ENCODE measurements at regions not wholly inside any gene's neighbourhood (a gene's known extent, or its start where the extent isn't known, plus 50 kb on each side); places are given as distances from the start of the nearest gene placed in this dataset.

DNA sequence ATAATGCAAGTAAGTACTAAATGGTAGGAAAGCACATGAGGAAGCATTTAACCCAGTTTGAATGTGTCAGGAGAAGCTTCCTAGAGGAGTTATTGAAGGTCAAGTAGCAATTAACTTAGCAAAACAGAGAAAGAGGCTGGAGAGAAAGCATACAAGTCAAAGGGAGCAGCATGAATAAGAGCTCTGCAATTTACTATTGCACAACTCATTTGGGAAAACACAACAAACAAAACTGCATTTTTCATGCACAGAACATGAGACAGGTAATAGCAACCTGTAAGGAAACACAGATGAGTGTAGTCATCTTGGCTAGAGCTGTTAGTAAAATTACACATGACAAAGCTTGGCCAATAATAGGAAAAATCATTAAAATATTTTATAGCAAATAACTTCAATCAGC, 538.1 kb downstream of the PPP4R3C start:
- TF ChIP-seq, protein P1, sequence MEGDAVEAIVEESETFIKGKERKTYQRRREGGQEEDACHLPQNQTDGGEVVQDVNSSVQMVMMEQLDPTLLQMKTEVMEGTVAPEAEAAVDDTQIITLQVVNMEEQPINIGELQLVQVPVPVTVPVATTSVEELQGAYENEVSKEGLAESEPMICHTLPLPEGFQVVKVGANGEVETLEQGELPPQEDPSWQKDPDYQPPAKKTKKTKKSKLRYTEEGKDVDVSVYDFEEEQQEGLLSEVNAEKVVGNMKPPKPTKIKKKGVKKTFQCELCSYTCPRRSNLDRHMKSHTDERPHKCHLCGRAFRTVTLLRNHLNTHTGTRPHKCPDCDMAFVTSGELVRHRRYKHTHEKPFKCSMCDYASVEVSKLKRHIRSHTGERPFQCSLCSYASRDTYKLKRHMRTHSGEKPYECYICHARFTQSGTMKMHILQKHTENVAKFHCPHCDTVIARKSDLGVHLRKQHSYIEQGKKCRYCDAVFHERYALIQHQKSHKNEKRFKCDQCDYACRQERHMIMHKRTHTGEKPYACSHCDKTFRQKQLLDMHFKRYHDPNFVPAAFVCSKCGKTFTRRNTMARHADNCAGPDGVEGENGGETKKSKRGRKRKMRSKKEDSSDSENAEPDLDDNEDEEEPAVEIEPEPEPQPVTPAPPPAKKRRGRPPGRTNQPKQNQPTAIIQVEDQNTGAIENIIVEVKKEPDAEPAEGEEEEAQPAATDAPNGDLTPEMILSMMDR (IDR thresholded peaks at IDR 0.05; ENCODE audit: low read depth, low read length, poor library complexity, severe bottlenecking): no peak
- TF ChIP-seq EZH2phosphoT487 (IDR thresholded peaks at IDR 0.05; ENCODE audit: borderline replicate concordance, low read length): no peak
